Limb (tissue), 2 donors: ENCODE measurements at regions not wholly inside any gene's neighbourhood (a gene's known extent, or its start where the extent isn't known, plus 50 kb on each side); places are given as distances from the start of the nearest gene placed in this dataset.

Experiments used
- DNase-seq, 2 donors: peaks; one replicate each; pipeline ENCODE4 v3.0.0-alpha.2; 2016; ENCODE audit errors: extremely low spot score in 2 of 2

GRCh38 chr6:20024316-20024673 lies 187.1 kb downstream of the ID4 start:
- DNase-seq = no peak

GRCh38 chr6:20024978-20025377 lies 187.3 kb downstream of the MBOAT1 start:
- DNase-seq = no peak

GRCh38 chr6:20025681-20026080 lies 186.6 kb downstream of the MBOAT1 start:
- DNase-seq = no peak

- no peak for DNase-seq
Observed at GRCh38 chr6:20028143-20028542, 184.1 kb downstream of the MBOAT1 start.

- DNase-seq = no peak
Observed at GRCh38 chr6:20028562-20028961, 183.7 kb downstream of the MBOAT1 start.

GRCh38 chr6:20029979-20030378 lies 182.3 kb downstream of the MBOAT1 start:
- DNase-seq = no peak

- DNase-seq = no peak
Observed at GRCh38 chr6:20031342-20031741, 180.9 kb downstream of the MBOAT1 start.

GRCh38 chr6:20033697-20034407 lies 178.4 kb downstream of the MBOAT1 start:
- DNase-seq = no peak

GRCh38 chr6:20034408-20034769 lies 177.9 kb downstream of the MBOAT1 start:
- no peak for DNase-seq

GRCh38 chr6:20036141-20036677 lies 176.1 kb downstream of the MBOAT1 start:
- no peak for DNase-seq

GRCh38 chr6:20038410-20039204 lies 173.7 kb downstream of the MBOAT1 start:
- DNase-seq = no peak

GRCh38 chr6:20044883-20045282 lies 167.4 kb downstream of the MBOAT1 start:
- no peak for DNase-seq
